PC-3 (cell line): ENCODE measurements at regions not wholly inside any gene's neighbourhood (a gene's known extent, or its start where the extent isn't known, plus 50 kb on each side); places are given as distances from the start of the nearest gene placed in this dataset.

Experiments
- ATAC-seq: fragments of 200-7000 bp; cut with Tn5 transposase; 2 replicates; pipeline ENCODE4 v1.9.1; 2020; ENCODE audit warnings: mild to moderate bottlenecking, moderate library complexity
- BruUV-seq: library from RNA; stranded (reverse); fragments of 400-500 nt; replicated peaks from 2 replicates; lab custom pipeline; 2021; lab: Mats Ljungman, UMichigan
- CTCF ChIA-PET: fragments of 300-600 bp; sonication (Branson Sonifier 250); formaldehyde crosslinking; loops from one replicate; lab custom pipeline; 2022; ENCODE audit warnings: antibody characterized with exemption; lab: Charles Lee
- POLR2A ChIA-PET: fragments of 300-600 bp; sonication (Branson Sonifier 250); formaldehyde crosslinking; loops from one replicate; lab custom pipeline; 2022; ENCODE audit warnings: antibody characterized with exemption; ENCODE audit not compliant: unreplicated experiment; lab: Charles Lee
- DNase-seq: peaks from one replicate; pipeline ENCODE4 v3.0.0-alpha.2; 2015
- H2AFZ ChIP-seq: fragments of 300-600 bp; sonication (generic); 2 replicates; pipeline ENCODE4 v1.6.0; 2016; ENCODE audit warnings: antibody characterized with exemption, low read length
- H3F3A ChIP-seq: fragments of 300-600 bp; sonication (generic); one replicate; pipeline ENCODE4 v1.6.0; 2017; ENCODE audit warnings: antibody characterized with exemption, low read length, control low read depth, mild to moderate bottlenecking; ENCODE audit not compliant: unreplicated experiment
- H3K27ac ChIP-seq: fragments of 300-600 bp; sonication (generic); 2 replicates; pipeline ENCODE4 v1.5.1; 2016; ENCODE audit warnings: mild to moderate bottlenecking, low read length
- H3K27me3 ChIP-seq: fragments of 300-600 bp; sonication (generic); 2 replicates; pipeline ENCODE4 v1.6.1; 2016; ENCODE audit warnings: low read length, mixed read lengths
- H3K36me3 ChIP-seq: fragments of 300-600 bp; sonication (generic); 2 replicates; pipeline ENCODE4 v1.6.1; 2016; ENCODE audit warnings: low read depth, mixed run types, low read length, mixed read lengths
- H3K4me1 ChIP-seq: fragments of 300-600 bp; sonication (generic); 2 replicates; pipeline ENCODE4 v1.5.1; 2016; ENCODE audit warnings: low read length; ENCODE audit not compliant: insufficient read depth
- H3K4me2 ChIP-seq: fragments of 300-600 bp; sonication (generic); 2 replicates; pipeline ENCODE4 v1.6.0; 2016; ENCODE audit warnings: low read length
- H3K4me3 ChIP-seq: fragments of 300-600 bp; sonication (generic); 2 replicates; pipeline ENCODE4 v1.5.1; 2016; ENCODE audit warnings: mild to moderate bottlenecking, low read length, mixed read lengths
- H3K79me2 ChIP-seq: fragments of 300-600 bp; sonication (generic); 2 replicates; pipeline ENCODE4 v1.6.1; 2017; ENCODE audit warnings: low read length, mixed read lengths
- H3K9ac ChIP-seq: fragments of 300-600 bp; sonication (generic); 2 replicates; pipeline ENCODE4 v1.6.0; 2016; ENCODE audit warnings: mild to moderate bottlenecking, low read length
- H3K9me2 ChIP-seq: fragments of 300-600 bp; sonication (generic); replicated peaks from 2 replicates; pipeline ENCODE4 v1.6.1; 2016; ENCODE audit warnings: mixed run types, low read length, mixed read lengths
- H3K9me3 ChIP-seq: fragments of 300-600 bp; sonication (generic); 2 replicates; pipeline ENCODE4 v1.6.1; 2016; ENCODE audit warnings: low read length, mixed read lengths
- H4K20me1 ChIP-seq: fragments of 300-600 bp; sonication (generic); 2 replicates; pipeline ENCODE4 v1.6.1; 2016; ENCODE audit warnings: low read length, mixed read lengths
- CTCF ChIP-seq: fragments of 300-600 bp; sonication (generic); conservative IDR thresholded peaks from 2 replicates; pipeline ENCODE4 v1.5.1; 2017; ENCODE audit warnings: antibody characterized with exemption, low read depth, mild to moderate bottlenecking, low read length
- EZH2 ChIP-seq: fragments of 300-600 bp; sonication (generic); IDR thresholded peaks from one replicate; pipeline ENCODE4 v1.6.1; 2017; ENCODE audit warnings: antibody characterized with exemption, mild to moderate bottlenecking, low read length; ENCODE audit not compliant: unreplicated experiment
- EZH2phosphoT487 ChIP-seq: fragments of 300-600 bp; sonication (generic); IDR thresholded peaks from 2 replicates; pipeline ENCODE4 v1.6.1; 2018; ENCODE audit warnings: mild to moderate bottlenecking, antibody characterized with exemption, low read length, borderline replicate concordance
- intact Hi-C: fragments of 100-400 bp; cut with micrococcal nuclease; formaldehyde crosslinking; loops from 2 replicates; pipeline ENCODE4 v1.9.0; 2023

- no peaks in the 10 kb centered on the region for H4K20me1 ChIP-seq
- H3K9me3 ChIP-seq, result no peaks in the 10 kb centered on the region
- no peaks in the 10 kb centered on the region for H3K36me3 ChIP-seq
- intact Hi-C loops, result no loop called here
- no peaks in the 10 kb centered on the region for H3F3A ChIP-seq
- no peak overlapping the region for H2AFZ ChIP-seq
- ATAC-seq, result no peak
- H3K4me1 ChIP-seq, result no peaks in the 10 kb centered on the region; the same call in 1 of the 2 replicates
- no peak for DNase-seq
- no peaks in the 10 kb centered on the region for H3K9me2 ChIP-seq
- no peaks in the 10 kb centered on the region for H3K79me2 ChIP-seq
- POLR2A ChIA-PET, result no interaction called here
- peaks cover 6% of the 10 kb centered on the region; the same call in 1 of the 2 replicates for H3K27me3 ChIP-seq
- BruUV-seq, result no TSS peak
- CTCF ChIA-PET, result no interaction called here
- no peak for TF ChIP-seq EZH2phosphoT487
- no peak for TF ChIP-seq EZH2
- TF ChIP-seq CTCF, result no peak
- no peak overlapping the region for H3K9ac ChIP-seq
- H3K4me2 ChIP-seq, result no peak overlapping the region
- H3K27ac ChIP-seq, result no peak overlapping the region
- no peak overlapping the region for H3K4me3 ChIP-seq
These were observed 214.4 kb downstream of the TLE3 start for GRCh38 chr15:69883306-69883705.

DNA sequence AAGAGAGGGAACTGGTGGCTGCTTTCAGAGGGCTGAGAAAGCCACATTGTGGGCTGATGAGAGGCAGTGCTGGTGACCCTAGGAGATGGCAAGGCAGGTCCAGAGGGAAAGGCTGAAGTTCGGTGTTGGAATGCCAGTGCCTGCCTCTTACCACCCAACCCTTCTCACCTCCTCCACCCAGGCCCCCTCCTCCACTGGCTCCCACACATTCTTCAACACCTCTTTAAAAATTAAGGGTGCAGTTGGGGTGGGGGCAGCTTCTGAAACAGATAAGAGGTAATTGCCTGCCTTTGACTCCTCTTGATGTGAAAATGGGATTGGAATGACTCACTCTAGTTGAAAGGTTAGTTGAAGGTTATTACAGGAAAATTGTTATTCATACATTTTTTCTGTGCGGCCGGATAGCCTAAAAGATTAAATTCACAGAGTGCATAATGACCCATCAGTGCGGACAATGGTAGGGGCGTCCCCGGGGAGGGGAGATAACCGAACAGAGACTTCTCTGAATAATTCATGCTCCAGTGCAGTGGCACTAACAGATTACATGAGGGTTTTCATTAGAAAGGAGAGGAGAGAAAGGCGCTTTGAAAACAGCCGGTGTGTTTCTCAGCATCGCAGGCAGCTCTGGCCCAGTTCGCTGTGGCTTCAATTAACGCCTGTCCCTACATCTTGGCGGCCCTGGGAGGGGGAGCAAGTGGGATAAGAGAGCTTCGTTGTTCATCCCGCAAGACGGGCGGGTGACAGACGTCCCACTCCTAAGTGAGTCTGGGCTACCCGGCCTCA is 212.4 kb downstream of the TLE3 start:
- intact Hi-C loops, result no loop called here
- Histone ChIP-seq H3K27ac (no peak overlapping the region), H3K4me3 (no peak overlapping the region), H3K9me2 (no peaks in the 10 kb centered on the region), H3K4me1 (no peaks in the 10 kb centered on the region; the same call in 1 of the 2 replicates), H4K20me1 (no peaks in the 10 kb centered on the region), H3K9me3 (no peaks in the 10 kb centered on the region), H2AFZ (no peak overlapping the region), H3K9ac (no peak overlapping the region), H3K4me2 (no peak overlapping the region), H3K36me3 (no peaks in the 10 kb centered on the region), H3F3A (no peaks in the 10 kb centered on the region), H3K79me2 (no peaks in the 10 kb centered on the region), H3K27me3 (peaks cover 6% of the 10 kb centered on the region; the same call in 1 of the 2 replicates)
- DNase-seq, result no peak
- BruUV-seq, result no TSS peak
- ChIA-PET CTCF (no interaction called here), POLR2A (no interaction called here)
- no peak for ATAC-seq
- TF ChIP-seq EZH2phosphoT487 (no peak), EZH2 (no peak), CTCF (no peak)

GRCh38 chr15:69887009-69887408 is 210.7 kb downstream of the TLE3 start:
- H3K9me3 ChIP-seq, result no peaks in the 10 kb centered on the region
- H3K9ac ChIP-seq, result no peak overlapping the region
- no peaks in the 10 kb centered on the region for H3F3A ChIP-seq
- DNase-seq (no peak), ATAC-seq (no peak)
- intact Hi-C loops, result no loop called here
- H3K79me2 ChIP-seq, result no peaks in the 10 kb centered on the region
- CTCF ChIA-PET, result no interaction called here
- BruUV-seq, result no TSS peak
- no peak overlapping the region for H3K4me2 ChIP-seq
- TF ChIP-seq CTCF (no peak), EZH2 (no peak), EZH2phosphoT487 (no peak)
- H3K27ac ChIP-seq, result no peak overlapping the region
- H3K27me3 ChIP-seq, result peaks cover 23% of the 10 kb centered on the region
- H4K20me1 ChIP-seq, result no peaks in the 10 kb centered on the region
- no peaks in the 10 kb centered on the region for H3K4me1 ChIP-seq
- H3K36me3 ChIP-seq, result no peaks in the 10 kb centered on the region
- POLR2A ChIA-PET, result no interaction called here
- H3K9me2 ChIP-seq, result no peaks in the 10 kb centered on the region
- H2AFZ ChIP-seq, result no peak overlapping the region
- no peak overlapping the region for H3K4me3 ChIP-seq
